PC-9 (cell line): ENCODE measurements at regions not wholly inside any gene's neighbourhood (a gene's known extent, or its start where the extent isn't known, plus 50 kb on each side); places are given as distances from the start of the nearest gene placed in this dataset.

Experiments used
- CTCF ChIP-seq: fragments of 200-600 bp; sonication (generic); conservative IDR thresholded peaks from 2 replicates; pipeline ENCODE4 v1.6.1; 2017; ENCODE audit warnings: mixed run types, antibody characterized with exemption, mild to moderate bottlenecking, moderate library complexity
- EZH2 ChIP-seq: fragments of 200-600 bp; sonication (generic); IDR thresholded peaks from 2 replicates; pipeline ENCODE4 v1.8.0; 2017; ENCODE audit warnings: antibody characterized with exemption, low read depth

GRCh38 chr11:104588970-104589369 lies 309.3 kb downstream of the CASP12 start:
- TF ChIP-seq CTCF: no peak
- TF ChIP-seq EZH2: no peak
